PFSK-1 (cell line): ENCODE measurements at regions not wholly inside any gene's neighbourhood (a gene's known extent, or its start where the extent isn't known, plus 50 kb on each side); places are given as distances from the start of the nearest gene placed in this dataset.

Source experiments
- FOXP2 ChIP-seq: optimal IDR thresholded peaks from 2 replicates; pipeline ENCODE3; 2011; ENCODE audit warnings: borderline replicate concordance, control low read depth, inconsistent platforms; ENCODE audit not compliant: insufficient read depth; ENCODE audit errors: extremely low read length, extremely low read depth
- POLR2AphosphoS5 ChIP-seq: IDR thresholded peaks from 2 replicates; pipeline ENCODE4 v1.6.1; 2012; ENCODE audit warnings: low read depth, mild to moderate bottlenecking, control low read depth, low read length, moderate library complexity
- REST ChIP-seq, 2 experiments: IDR thresholded peaks; 2 replicates each; pipeline versions ENCODE4 v1.6.1 to v1.8.0; 2011 to 2012; ENCODE audit warnings: low read depth in 2 of 2, low read length in 2 of 2, control low read depth in 1 of 2, inconsistent platforms in 1 of 2, mild to moderate bottlenecking in 1 of 2, moderate library complexity in 1 of 2; ENCODE audit not compliant: insufficient read depth in 1 of 2
- SIN3A ChIP-seq: IDR thresholded peaks from 2 replicates; pipeline ENCODE4 v1.6.1; 2012; ENCODE audit warnings: mild to moderate bottlenecking, low read length, moderate library complexity, borderline replicate concordance; ENCODE audit not compliant: insufficient read depth
- TAF1 ChIP-seq: IDR thresholded peaks from 2 replicates; pipeline ENCODE4 v1.6.1; 2012; ENCODE audit warnings: low read length, control low read depth, borderline replicate concordance; ENCODE audit not compliant: insufficient read depth

- TF ChIP-seq TAF1: no peak
- no peak for TF ChIP-seq FOXP2
- TF ChIP-seq REST (IDR thresholded peaks at IDR 0.05; ENCODE audit: insufficient read depth in 1 of 2, low read depth in 2 of 2, low read length in 2 of 2): no peak
- no peak for TF ChIP-seq POLR2AphosphoS5
- no peak for TF ChIP-seq SIN3A
Measured at GRCh38 chr2:133955169-133955568, 298.7 kb upstream of the MGAT5 start.

GRCh38 chr2:133956434-133956935, 297.4 kb upstream of the MGAT5 start:
- TF ChIP-seq POLR2AphosphoS5 (no peak), REST (IDR thresholded peaks at IDR 0.05; ENCODE audit: insufficient read depth in 1 of 2, low read depth in 2 of 2, low read length in 2 of 2) (no peak), FOXP2 (no peak), SIN3A (no peak), TAF1 (no peak)

DNA sequence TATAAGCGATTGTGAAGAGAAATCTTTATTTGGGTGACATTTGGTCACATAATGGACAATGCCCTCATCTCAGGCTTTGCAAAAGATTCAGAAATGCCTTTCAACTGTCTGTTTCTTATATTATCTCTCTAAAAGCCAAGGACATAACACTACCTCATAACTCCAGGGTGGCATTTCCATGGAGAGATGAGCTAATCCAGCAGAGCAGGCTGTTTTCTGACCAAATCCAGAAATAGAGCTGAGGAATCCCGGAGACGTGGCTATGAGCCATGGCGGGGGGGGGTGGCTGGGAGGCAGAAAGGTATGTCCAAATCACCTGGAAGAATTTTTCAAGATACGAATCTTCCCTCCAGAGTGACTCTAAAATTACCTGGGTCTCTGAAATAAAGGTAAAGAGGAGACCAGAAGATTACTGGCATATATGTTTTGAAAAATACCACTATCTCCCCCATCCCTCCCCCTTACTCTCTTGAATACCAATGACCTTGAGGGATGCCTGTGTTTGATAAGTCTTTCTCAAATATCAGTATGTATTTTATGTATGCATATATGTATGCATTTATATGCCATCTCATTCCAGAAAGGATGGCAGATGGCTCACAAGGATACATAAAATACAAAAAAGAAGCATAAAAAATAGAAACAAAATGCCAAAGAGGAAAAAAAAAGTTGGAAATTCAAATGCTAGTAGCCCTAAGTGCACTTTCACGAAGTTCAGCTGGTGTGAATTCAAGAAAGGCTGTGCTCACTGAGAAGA, 296.0 kb upstream of the MGAT5 start:
- TF ChIP-seq FOXP2: no peak
- no peak for TF ChIP-seq POLR2AphosphoS5
- no peak for TF ChIP-seq TAF1
- no peak for TF ChIP-seq SIN3A
- TF ChIP-seq REST (IDR thresholded peaks at IDR 0.05; ENCODE audit: insufficient read depth in 1 of 2, low read depth in 2 of 2, low read length in 2 of 2): no peak

DNA sequence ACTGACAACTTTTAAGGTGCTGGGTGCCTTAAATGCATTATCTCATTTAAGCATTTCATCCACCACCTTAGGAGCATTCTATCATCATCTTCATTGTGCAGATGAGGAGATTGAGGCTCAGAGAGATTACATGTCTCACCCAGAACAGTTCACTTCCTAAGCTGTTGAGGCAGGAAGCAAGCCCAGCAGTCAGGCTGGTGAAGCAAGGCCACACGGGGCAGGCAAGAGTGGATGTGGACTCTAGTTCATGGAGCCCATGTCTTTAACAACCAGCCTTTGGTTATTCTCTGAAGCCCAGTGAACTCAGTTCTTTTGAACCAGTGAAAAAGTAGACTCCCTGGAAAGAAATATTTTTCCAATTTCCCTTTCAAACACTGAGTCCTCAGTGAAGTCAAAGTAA, 294.8 kb upstream of the MGAT5 start:
- TF ChIP-seq SIN3A (no peak), REST (IDR thresholded peaks at IDR 0.05; ENCODE audit: insufficient read depth in 1 of 2, low read depth in 2 of 2, low read length in 2 of 2) (no peak)
